Effector memory CD4-positive, alpha-beta T cell (primary cell): ENCODE measurements at regions not wholly inside any gene's neighbourhood (a gene's known extent, or its start where the extent isn't known, plus 50 kb on each side); places are given as distances from the start of the nearest gene placed in this dataset.

ENCODE experiments used
- DNase-seq, 3 donors: peaks; one replicate each; pipeline ENCODE4 v3.0.0-alpha.2; 2020
- H3K27ac ChIP-seq: 2 replicates; pipeline ENCODE4 v1.7.0; 2013; ENCODE audit warnings: mild to moderate bottlenecking, low read length, moderate library complexity; ENCODE audit not compliant: insufficient read depth, poor library complexity, severe bottlenecking
- H3K27me3 ChIP-seq: replicated peaks from 2 replicates; pipeline ENCODE4 v1.7.0; 2013; ENCODE audit warnings: mild to moderate bottlenecking, low read length; ENCODE audit not compliant: insufficient read depth, control insufficient read depth, poor library complexity, severe bottlenecking
- H3K36me3 ChIP-seq: 2 replicates; pipeline ENCODE4 v1.7.0; 2013; ENCODE audit warnings: mild to moderate bottlenecking, low read length, moderate library complexity; ENCODE audit not compliant: control insufficient read depth, insufficient read depth
- H3K4me1 ChIP-seq: 2 replicates; pipeline ENCODE4 v1.7.0; 2013; ENCODE audit warnings: low read length, mild to moderate bottlenecking; ENCODE audit not compliant: control insufficient read depth, insufficient read depth, poor library complexity, severe bottlenecking
- H3K4me3 ChIP-seq: 2 replicates; pipeline ENCODE4 v1.7.0; 2013; ENCODE audit warnings: low read length, low read depth, mild to moderate bottlenecking; ENCODE audit not compliant: insufficient read depth, poor library complexity, severe bottlenecking
- H3K9me3 ChIP-seq: 2 replicates; pipeline ENCODE4 v1.7.0; 2013; ENCODE audit warnings: mild to moderate bottlenecking, low read length, moderate library complexity; ENCODE audit not compliant: control insufficient read depth

DNA sequence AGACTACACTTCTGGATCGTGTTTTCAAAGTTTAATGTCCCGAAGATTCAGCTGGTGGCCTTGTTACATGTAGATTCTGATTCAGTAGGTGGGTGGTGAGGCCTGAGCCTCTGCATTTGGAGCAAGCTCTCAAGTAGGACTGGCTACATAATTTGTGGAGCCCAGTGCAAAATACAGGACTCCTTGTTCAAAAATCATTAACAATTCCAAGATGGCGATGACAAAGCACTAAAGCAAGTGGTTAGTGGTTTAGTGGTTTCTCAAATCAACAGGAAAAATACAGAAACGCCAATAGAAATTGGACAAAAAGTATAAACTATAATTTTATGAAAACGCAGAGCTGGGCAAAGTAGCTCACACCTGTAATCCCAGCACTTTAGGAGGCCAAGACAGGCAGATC is 133.7 kb upstream of the STMND1 start:
- no peaks in the 10 kb centered on the region for H3K4me1 ChIP-seq
- no peak for DNase-seq
- H3K27me3 ChIP-seq = no peaks in the 10 kb centered on the region
- H3K4me3 ChIP-seq = no peak overlapping the region
- no peaks in the 10 kb centered on the region for H3K36me3 ChIP-seq
- H3K27ac ChIP-seq = no peak overlapping the region
- no peaks in the 10 kb centered on the region for H3K9me3 ChIP-seq

DNA sequence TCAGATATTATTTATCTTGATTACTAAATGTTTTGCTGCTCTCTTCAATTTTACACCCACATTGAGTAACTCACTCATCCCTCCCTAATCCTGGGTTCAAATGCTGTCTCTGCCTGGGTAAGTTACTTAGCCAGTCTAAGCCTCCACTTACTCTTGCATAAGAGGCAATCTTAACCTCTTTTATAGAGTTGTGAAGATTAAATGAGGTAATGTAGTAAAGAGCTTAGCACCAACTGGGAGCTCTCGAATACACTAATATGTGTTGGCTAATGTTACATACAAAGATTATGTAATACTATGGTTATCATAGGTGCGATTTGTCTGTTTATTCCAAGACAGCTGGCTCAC is 134.4 kb upstream of the STMND1 start:
- Histone ChIP-seq H3K4me1 (no peaks in the 10 kb centered on the region), H3K27me3 (no peaks in the 10 kb centered on the region), H3K4me3 (no peak overlapping the region), H3K27ac (no peak overlapping the region), H3K36me3 (no peaks in the 10 kb centered on the region), H3K9me3 (no peaks in the 10 kb centered on the region)
- DNase-seq = no peak

GRCh38 chr6:16966791-16967469 is 134.9 kb upstream of the STMND1 start:
- Histone ChIP-seq H3K4me1 (no peaks in the 10 kb centered on the region), H3K9me3 (no peaks in the 10 kb centered on the region), H3K27ac (no peak overlapping the region), H3K27me3 (no peaks in the 10 kb centered on the region), H3K36me3 (no peaks in the 10 kb centered on the region), H3K4me3 (no peak overlapping the region)
- no peak for DNase-seq

- Histone ChIP-seq H3K4me3 (no peak overlapping the region), H3K9me3 (no peaks in the 10 kb centered on the region), H3K27me3 (no peaks in the 10 kb centered on the region), H3K27ac (no peak overlapping the region), H3K36me3 (no peaks in the 10 kb centered on the region), H3K4me1 (no peaks in the 10 kb centered on the region)
- no peak for DNase-seq
These were observed 136.2 kb upstream of the STMND1 start for GRCh38 chr6:16965689-16966088.

GRCh38 chr6:16964553-16965499 is 137.0 kb upstream of the STMND1 start:
- DNase-seq = peak; percentile 23 to 42 (median 23)
- Histone ChIP-seq H3K4me3 (no peak overlapping the region), H3K9me3 (no peaks in the 10 kb centered on the region), H3K4me1 (no peaks in the 10 kb centered on the region), H3K27ac (no peak overlapping the region), H3K27me3 (no peaks in the 10 kb centered on the region), H3K36me3 (no peaks in the 10 kb centered on the region)

GRCh38 chr6:16961577-16961976 is 140.3 kb upstream of the STMND1 start:
- Histone ChIP-seq H3K36me3 (no peaks in the 10 kb centered on the region), H3K4me1 (no peaks in the 10 kb centered on the region), H3K27me3 (no peaks in the 10 kb centered on the region), H3K4me3 (no peak overlapping the region), H3K27ac (no peak overlapping the region), H3K9me3 (no peaks in the 10 kb centered on the region)
- DNase-seq = no peak

- H3K36me3 ChIP-seq = no peaks in the 10 kb centered on the region
- H3K4me3 ChIP-seq = no peak overlapping the region
- no peaks in the 10 kb centered on the region for H3K4me1 ChIP-seq
- H3K9me3 ChIP-seq = no peaks in the 10 kb centered on the region
- H3K27me3 ChIP-seq = no peaks in the 10 kb centered on the region
- H3K27ac ChIP-seq = no peak overlapping the region
- DNase-seq = no peak
These were observed 142.1 kb upstream of the STMND1 start for GRCh38 chr6:16959789-16960188.

- Histone ChIP-seq H3K4me3 (no peak overlapping the region), H3K27ac (no peak overlapping the region), H3K9me3 (no peaks in the 10 kb centered on the region), H3K36me3 (no peaks in the 10 kb centered on the region), H3K27me3 (no peaks in the 10 kb centered on the region), H3K4me1 (no peaks in the 10 kb centered on the region)
- no peak for DNase-seq
These were observed 145.5 kb upstream of the STMND1 start for GRCh38 chr6:16956361-16956760.

DNA sequence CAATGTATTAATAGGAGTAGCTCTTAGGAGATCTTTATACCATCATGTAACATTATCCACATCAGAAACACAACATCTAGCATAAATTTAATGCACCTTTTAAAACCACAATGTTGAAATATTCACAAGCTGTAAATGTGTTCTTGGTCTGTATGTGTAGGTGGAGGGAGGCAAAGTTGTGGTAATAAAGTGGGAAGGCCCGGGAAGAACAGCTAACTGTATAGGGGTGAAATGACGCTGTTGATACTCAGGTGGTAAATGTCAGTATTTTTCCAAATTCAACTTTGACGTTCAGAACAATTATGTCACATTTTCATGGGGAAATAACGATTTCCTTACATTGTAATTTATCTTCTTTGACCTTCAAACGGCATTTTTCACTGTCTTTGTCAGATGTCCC is 146.0 kb upstream of the STMND1 start:
- no peak overlapping the region for H3K27ac ChIP-seq
- H3K27me3 ChIP-seq = no peaks in the 10 kb centered on the region
- no peaks in the 10 kb centered on the region for H3K9me3 ChIP-seq
- DNase-seq = no peak
- H3K4me1 ChIP-seq = no peaks in the 10 kb centered on the region
- H3K4me3 ChIP-seq = no peak overlapping the region
- no peaks in the 10 kb centered on the region for H3K36me3 ChIP-seq

DNA sequence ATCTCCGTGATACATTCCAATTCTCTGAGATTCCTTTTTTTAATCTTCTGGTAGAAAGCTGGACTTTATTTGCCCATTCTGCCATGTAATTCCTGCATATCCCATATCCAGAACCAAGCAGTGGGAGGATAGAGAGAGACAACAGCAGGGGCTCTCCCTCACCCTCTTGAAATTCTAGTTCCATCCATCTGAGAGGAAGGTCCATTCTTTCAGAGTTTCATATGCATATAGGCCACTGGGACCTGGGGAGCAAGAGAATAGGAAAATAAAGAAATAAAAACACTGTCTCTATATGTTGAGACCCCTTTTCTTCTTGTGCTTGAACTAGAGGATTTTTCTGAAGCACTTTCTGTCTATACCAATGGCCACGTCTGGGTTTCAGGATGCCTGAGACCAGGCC is 147.9 kb upstream of the STMND1 start:
- Histone ChIP-seq H3K27ac (no peak overlapping the region), H3K9me3 (no peaks in the 10 kb centered on the region), H3K27me3 (no peaks in the 10 kb centered on the region), H3K36me3 (no peaks in the 10 kb centered on the region), H3K4me3 (no peak overlapping the region), H3K4me1 (no peaks in the 10 kb centered on the region)
- DNase-seq = no peak
